ENCODE measurements at regions not wholly inside any gene's neighbourhood (a gene's known extent, or its start where the extent isn't known, plus 50 kb on each side); places are given as distances from the start of the nearest gene placed in this dataset.

DNA sequence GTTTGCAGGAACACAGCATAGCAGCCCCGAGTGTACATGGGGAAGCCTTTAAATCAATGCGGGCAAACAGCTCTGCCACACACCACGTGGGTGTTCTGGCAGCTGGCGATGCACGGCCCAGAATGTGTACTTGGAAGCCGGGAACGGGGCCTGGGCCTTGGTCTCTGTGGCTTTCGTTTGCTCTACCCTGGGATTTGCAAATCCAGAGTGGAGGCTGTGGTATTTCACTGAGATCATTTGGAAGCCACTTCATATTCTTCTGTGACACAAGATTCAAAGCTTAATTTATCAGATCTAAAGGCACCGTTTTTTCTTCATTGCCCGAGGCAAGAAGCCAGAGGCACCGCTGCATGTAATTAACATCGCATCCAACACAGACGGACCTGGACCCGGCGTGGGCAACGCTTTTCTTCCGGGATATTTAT is 246.3 kb upstream of the MYT1L start:
- ATAC-seq, result no peak
- RAD21 ChIA-PET (ENCODE audit: low non-redundant PET in 1 of 2, low total read pairs in 2 of 2, uncharacterized antibody in 2 of 2, unreplicated experiment in 2 of 2), result no interaction called here
- Histone ChIP-seq H3K27me3 (ENCODE audit: insufficient read depth, low read length) (no peaks in the 10 kb centered on the region), H3K4me1 (ENCODE audit: control insufficient read depth in 1 of 2, insufficient read depth in 2 of 2, low read length in 2 of 2) (no peaks in the 10 kb centered on the region), H3K9me2 (ENCODE audit: insufficient read depth) (no peaks in the 10 kb centered on the region), H3K27ac (ENCODE audit: low read depth, low read length) (no peak overlapping the region), H2AFZ (ENCODE audit: low read depth, low read length, poor library complexity, severe bottlenecking) (no peak overlapping the region), H3K9me3 (ENCODE audit: control insufficient read depth in 1 of 2, insufficient read depth in 1 of 2, low read depth in 1 of 2, low read length in 2 of 2) (peaks cover 12 to 17% of the 10 kb centered on the region in 2 experiments; a peak in 2 of 4 replicates), H3K9ac (ENCODE audit: low read length) (no peak overlapping the region), H3K36me3 (ENCODE audit: control insufficient read depth in 1 of 2, insufficient read depth in 2 of 2, low read length in 2 of 2) (no peaks in the 10 kb centered on the region), H3K79me2 (ENCODE audit: insufficient read depth, low read length) (no peaks in the 10 kb centered on the region), H3K4me2 (ENCODE audit: low read length) (no peak overlapping the region), H3K4me3 (replicated peaks in 1 of 2; ENCODE audit: low read depth in 1 of 2, low read length in 2 of 2) (no peak overlapping the region), H4K20me1 (ENCODE audit: insufficient read depth) (no peaks in the 10 kb centered on the region)
- intact Hi-C loops (cut with micrococcal nuclease), result no loop called here
- CTCF ChIA-PET, result no interaction called here
- no TSS peak for BruUV-seq (replicated peaks)
- POLR2A ChIA-PET, result no interaction called here
- DNase-seq (ENCODE audit: low read depth, low spot score), result no peak
- TF ChIP-seq POLR2AphosphoS5 (IDR thresholded peaks at IDR 0.05; ENCODE audit: low read depth, low read length) (no peak), CEBPB (IDR thresholded peaks at IDR 0.05; ENCODE audit: low read depth) (no peak)

DNA sequence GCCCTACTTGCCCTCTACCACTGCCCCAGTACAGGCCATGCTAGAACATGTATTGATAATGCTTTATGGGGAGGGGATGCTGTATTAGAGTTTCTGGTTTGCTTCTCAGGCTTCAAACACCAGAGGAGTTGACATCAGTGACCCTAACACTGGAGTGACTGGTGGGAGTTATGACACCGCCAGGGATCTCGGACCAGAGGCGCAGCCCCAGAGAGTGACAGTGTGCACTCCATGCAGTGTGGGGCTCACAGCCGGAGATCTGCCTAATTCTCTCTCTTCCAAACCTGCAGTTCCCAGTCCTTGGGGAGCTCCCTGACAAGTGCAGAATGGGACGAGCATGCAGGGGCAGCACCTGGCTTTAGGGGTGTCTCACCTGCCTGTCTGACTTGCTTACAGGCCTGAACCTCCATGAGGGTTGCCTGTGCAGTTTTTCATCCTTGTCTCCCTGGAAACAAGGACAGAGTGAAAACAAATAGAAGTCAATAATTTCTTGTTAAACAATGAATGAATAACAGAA is 244.9 kb upstream of the MYT1L start:
- intact Hi-C loops (cut with micrococcal nuclease), result no loop called here
- Histone ChIP-seq H3K4me1 (ENCODE audit: control insufficient read depth in 1 of 2, insufficient read depth in 2 of 2, low read length in 2 of 2) (no peaks in the 10 kb centered on the region), H3K4me2 (ENCODE audit: low read length) (no peak overlapping the region), H3K4me3 (replicated peaks in 1 of 2; ENCODE audit: low read depth in 1 of 2, low read length in 2 of 2) (no peak overlapping the region), H4K20me1 (ENCODE audit: insufficient read depth) (no peaks in the 10 kb centered on the region), H3K36me3 (ENCODE audit: control insufficient read depth in 1 of 2, insufficient read depth in 2 of 2, low read length in 2 of 2) (no peaks in the 10 kb centered on the region), H3K9me3 (ENCODE audit: control insufficient read depth in 1 of 2, insufficient read depth in 1 of 2, low read depth in 1 of 2, low read length in 2 of 2) (peaks cover 12 to 19% of the 10 kb centered on the region in 2 experiments; a peak in 2 of 4 replicates), H3K79me2 (ENCODE audit: insufficient read depth, low read length) (no peaks in the 10 kb centered on the region), H2AFZ (ENCODE audit: low read depth, low read length, poor library complexity, severe bottlenecking) (no peak overlapping the region), H3K9me2 (ENCODE audit: insufficient read depth) (no peaks in the 10 kb centered on the region), H3K27ac (ENCODE audit: low read depth, low read length) (no peak overlapping the region), H3K9ac (ENCODE audit: low read length) (no peak overlapping the region), H3K27me3 (ENCODE audit: insufficient read depth, low read length) (no peaks in the 10 kb centered on the region)
- no peak for DNase-seq (ENCODE audit: low read depth, low spot score)
- no peak for TF ChIP-seq EZH2phosphoT487 (IDR thresholded peaks at IDR 0.05; ENCODE audit: borderline replicate concordance)
- TF ChIP-seq SIN3A (IDR thresholded peaks at IDR 0.05; ENCODE audit: low read depth), result no peak
- no peak for TF ChIP-seq YY1 (IDR thresholded peaks at IDR 0.05; ENCODE audit: extremely low read depth, insufficient replicate concordance, low read depth, low read length)
- TF ChIP-seq POLR2A (IDR thresholded peaks at IDR 0.05; ENCODE audit: borderline replicate concordance, extremely low read depth, insufficient read depth, insufficient read length), result no peak
- no peak for TF ChIP-seq ZNF274 (IDR thresholded peaks at IDR 0.05; ENCODE audit: low read depth, low read length)
- ChIA-PET RAD21 (ENCODE audit: low non-redundant PET in 1 of 2, low total read pairs in 2 of 2, uncharacterized antibody in 2 of 2, unreplicated experiment in 2 of 2) (no interaction called here), CTCF (no interaction called here), POLR2A (no interaction called here)
- BruUV-seq (replicated peaks), result no TSS peak
- no peak for ATAC-seq

Data from HCT116 (cell line).